ENCODE measurements at regions not wholly inside any gene's neighbourhood (a gene's known extent, or its start where the extent isn't known, plus 50 kb on each side); places are given as distances from the start of the nearest gene placed in this dataset.

GRCh38 chr14:52142504-52142903 lies 73.6 kb upstream of the NID2 start:
- H3K9ac ChIP-seq (ENCODE audit: low read length) = no peak overlapping the region
- DNase-seq = no peak
- no peak overlapping the region for H3K27ac ChIP-seq (ENCODE audit: low read length)
- H3K36me3 ChIP-seq (replicated peaks; ENCODE audit: insufficient read depth, low read length) = no peaks in the 10 kb centered on the region
- no peaks in the 10 kb centered on the region for H4K20me1 ChIP-seq (ENCODE audit: insufficient read depth, low read length)
- H3K4me2 ChIP-seq (ENCODE audit: low read depth, low read length) = no peak overlapping the region
- H3K4me1 ChIP-seq (ENCODE audit: low read length) = no peaks in the 10 kb centered on the region
- no peaks in the 10 kb centered on the region for H3K27me3 ChIP-seq (replicated peaks; ENCODE audit: insufficient read depth, low read length)
- H3K79me2 ChIP-seq (ENCODE audit: low read length) = no peaks in the 10 kb centered on the region
- TF ChIP-seq EZH2phosphoT487 (IDR thresholded peaks at IDR 0.05; ENCODE audit: low read length) (no peak), EZH2 (optimal IDR thresholded peaks at IDR 0.05; ENCODE audit: low read depth, low read length) (no peak), CTCF (IDR thresholded peaks at IDR 0.05; ENCODE audit: low read length) (no peak)
- H2AFZ ChIP-seq (ENCODE audit: low read length) = no peak overlapping the region
- H3K4me3 ChIP-seq (ENCODE audit: low read length) = no peak overlapping the region
- no peaks in the 10 kb centered on the region for H3K9me2 ChIP-seq (replicated peaks; ENCODE audit: insufficient read depth, low read length)
- H3K9me3 ChIP-seq (replicated peaks; ENCODE audit: insufficient read depth, low read length) = no peaks in the 10 kb centered on the region
- no peaks in the 10 kb centered on the region for H3F3A ChIP-seq (ENCODE audit: insufficient read depth, low read length)

DNA sequence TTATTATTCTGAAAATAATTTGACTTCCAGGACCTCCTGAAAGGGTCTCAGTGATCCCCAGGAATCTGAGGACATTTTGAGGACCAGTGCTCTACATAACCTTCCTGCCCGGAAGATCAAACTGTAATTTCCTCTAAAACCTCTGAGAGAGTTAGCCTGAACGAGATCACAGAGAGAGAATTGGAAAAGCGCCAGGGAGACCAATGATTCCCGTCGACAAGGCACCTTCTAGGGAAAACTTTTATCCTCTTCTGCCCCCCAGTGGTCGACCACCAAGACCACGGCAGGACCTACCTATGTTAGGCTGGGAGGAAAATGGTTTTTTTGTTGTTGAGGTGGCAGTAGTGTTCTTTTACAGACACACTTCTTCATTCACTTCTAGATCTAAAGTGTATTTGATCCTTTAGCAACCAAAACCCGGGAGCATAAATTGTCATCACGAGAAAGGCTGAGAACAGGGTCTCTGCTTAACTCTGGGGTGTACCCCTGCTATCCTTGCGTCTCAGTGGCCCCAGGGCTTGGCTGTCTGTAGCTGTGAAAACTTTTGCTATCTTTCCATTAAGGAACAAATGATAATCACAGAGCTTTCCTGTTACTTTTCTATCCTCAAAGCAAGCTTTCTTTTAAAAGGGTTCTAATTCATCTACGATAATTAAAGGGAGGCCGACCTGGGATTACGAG lies 62.9 kb upstream of the NID2 start:
- no peak overlapping the region for H3K9ac ChIP-seq (ENCODE audit: low read length)
- no peaks in the 10 kb centered on the region for H3K9me3 ChIP-seq (replicated peaks; ENCODE audit: insufficient read depth, low read length)
- H3K4me1 ChIP-seq (ENCODE audit: low read length) = no peaks in the 10 kb centered on the region
- H3K27ac ChIP-seq (ENCODE audit: low read length) = no peak overlapping the region
- H3K27me3 ChIP-seq (replicated peaks; ENCODE audit: insufficient read depth, low read length) = no peaks in the 10 kb centered on the region
- H3K4me2 ChIP-seq (ENCODE audit: low read depth, low read length) = no peak overlapping the region
- no peaks in the 10 kb centered on the region for H3F3A ChIP-seq (ENCODE audit: insufficient read depth, low read length)
- DNase-seq = peak; percentile 14
- H3K9me2 ChIP-seq (replicated peaks; ENCODE audit: insufficient read depth, low read length) = no peaks in the 10 kb centered on the region
- no peaks in the 10 kb centered on the region for H4K20me1 ChIP-seq (ENCODE audit: insufficient read depth, low read length)
- TF ChIP-seq EZH2phosphoT487 (IDR thresholded peaks at IDR 0.05; ENCODE audit: low read length) = no peak
- peak; percentile 25 for TF ChIP-seq CTCF (IDR thresholded peaks at IDR 0.05; ENCODE audit: low read length)
- H2AFZ ChIP-seq (ENCODE audit: low read length) = no peak overlapping the region
- H3K79me2 ChIP-seq (ENCODE audit: low read length) = no peaks in the 10 kb centered on the region
- H3K36me3 ChIP-seq (replicated peaks; ENCODE audit: insufficient read depth, low read length) = no peaks in the 10 kb centered on the region
- H3K4me3 ChIP-seq (ENCODE audit: low read length) = no peak overlapping the region

DNA sequence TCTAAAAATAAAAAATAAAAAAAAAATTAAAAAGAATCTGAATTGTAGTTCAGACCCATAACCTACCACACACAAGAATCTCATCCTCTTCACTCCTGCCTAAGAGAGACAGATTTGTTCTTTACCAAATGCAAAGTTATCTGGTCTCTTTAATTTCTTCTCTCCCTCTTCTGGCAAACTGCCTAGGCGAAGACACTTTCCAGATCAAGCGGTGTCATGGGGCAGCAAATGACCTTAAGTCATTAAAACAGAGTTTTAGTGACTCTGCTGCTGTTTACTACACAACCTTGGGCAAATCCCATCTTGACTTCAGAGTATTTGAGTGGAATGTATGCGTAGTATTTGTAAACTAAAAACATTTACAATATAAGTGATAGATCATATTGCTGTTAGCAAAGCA lies 60.9 kb upstream of the NID2 start:
- H3K4me1 ChIP-seq (ENCODE audit: low read length) = no peaks in the 10 kb centered on the region
- H3F3A ChIP-seq (ENCODE audit: insufficient read depth, low read length) = no peaks in the 10 kb centered on the region
- H2AFZ ChIP-seq (ENCODE audit: low read length) = no peak overlapping the region
- no peak overlapping the region for H3K9ac ChIP-seq (ENCODE audit: low read length)
- TF ChIP-seq CTCF (IDR thresholded peaks at IDR 0.05; ENCODE audit: low read length) (no peak), EZH2 (optimal IDR thresholded peaks at IDR 0.05; ENCODE audit: low read depth, low read length) (no peak), EZH2phosphoT487 (IDR thresholded peaks at IDR 0.05; ENCODE audit: low read length) (no peak)
- no peaks in the 10 kb centered on the region for H4K20me1 ChIP-seq (ENCODE audit: insufficient read depth, low read length)
- no peaks in the 10 kb centered on the region for H3K9me2 ChIP-seq (replicated peaks; ENCODE audit: insufficient read depth, low read length)
- H3K4me2 ChIP-seq (ENCODE audit: low read depth, low read length) = no peak overlapping the region
- no peaks in the 10 kb centered on the region for H3K27me3 ChIP-seq (replicated peaks; ENCODE audit: insufficient read depth, low read length)
- no peaks in the 10 kb centered on the region for H3K36me3 ChIP-seq (replicated peaks; ENCODE audit: insufficient read depth, low read length)
- no peak for DNase-seq
- no peak overlapping the region for H3K27ac ChIP-seq (ENCODE audit: low read length)
- H3K79me2 ChIP-seq (ENCODE audit: low read length) = no peaks in the 10 kb centered on the region
- no peaks in the 10 kb centered on the region for H3K9me3 ChIP-seq (replicated peaks; ENCODE audit: insufficient read depth, low read length)
- no peak overlapping the region for H3K4me3 ChIP-seq (ENCODE audit: low read length)

Measured in MM.1S (cell line).